NCI-H146 treated with DMSO at 0.1 percent for 48 hours (cell line): ENCODE measurements at regions not wholly inside any gene's neighbourhood (a gene's known extent, or its start where the extent isn't known, plus 50 kb on each side); places are given as distances from the start of the nearest gene placed in this dataset.
"Not testable (repeated sequence)": the region's sequence is repeated elsewhere in the genome, so short reads cannot be mapped to it uniquely, and the experiment has no call there.

ENCODE experiments used
- DNase-seq: peaks from one replicate; lab custom pipeline; 2025; ENCODE audit not compliant: unreplicated experiment; lab: John Stamatoyannopoulos, UW

DNA sequence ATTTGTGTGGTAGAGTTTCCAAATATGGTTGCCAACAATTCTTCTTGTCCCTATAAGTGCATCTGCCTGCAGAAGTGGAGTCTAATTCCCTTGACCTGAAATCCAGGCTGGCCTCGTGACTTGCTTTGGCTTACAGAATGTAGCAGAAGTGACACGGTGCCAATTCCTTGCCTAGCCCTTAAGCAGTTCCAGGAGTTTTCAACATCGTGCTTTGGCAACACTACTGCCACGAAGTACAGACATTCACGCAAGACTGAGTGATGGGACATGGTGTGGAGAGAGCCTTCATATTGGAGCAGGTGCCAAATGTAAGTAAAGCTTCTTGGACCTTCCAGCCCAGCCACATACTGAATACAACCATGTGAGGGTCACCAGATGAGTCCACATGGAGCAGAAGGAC is 92.9 kb upstream of the NEK6 start:
- no peak for DNase-seq

DNA sequence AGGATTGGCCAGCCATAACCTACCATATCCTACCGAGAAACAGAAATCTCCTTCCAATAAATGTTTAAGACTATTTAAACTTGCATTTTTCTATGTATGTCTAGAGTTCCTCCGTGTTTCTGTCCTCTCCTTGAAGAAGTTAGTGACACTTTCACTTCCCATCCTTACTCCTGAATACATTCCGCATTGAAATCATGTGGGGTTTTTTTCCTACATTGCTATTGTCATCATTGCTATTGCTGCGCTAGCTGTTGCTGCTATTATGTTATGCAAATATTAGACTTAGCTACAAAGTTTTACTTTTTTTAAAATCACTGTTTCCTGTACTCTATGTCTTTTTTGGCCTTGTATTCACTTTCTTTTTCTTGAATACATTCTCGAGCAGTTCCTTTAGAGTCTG is 83.3 kb upstream of the NEK6 start:
- no peak for DNase-seq

GRCh38 chr9:124177522-124177921 is 80.2 kb upstream of the NEK6 start:
- not testable (repeated sequence) for DNase-seq

GRCh38 chr9:124179196-124180071 is 78.3 kb upstream of the NEK6 start:
- no peak for DNase-seq

DNA sequence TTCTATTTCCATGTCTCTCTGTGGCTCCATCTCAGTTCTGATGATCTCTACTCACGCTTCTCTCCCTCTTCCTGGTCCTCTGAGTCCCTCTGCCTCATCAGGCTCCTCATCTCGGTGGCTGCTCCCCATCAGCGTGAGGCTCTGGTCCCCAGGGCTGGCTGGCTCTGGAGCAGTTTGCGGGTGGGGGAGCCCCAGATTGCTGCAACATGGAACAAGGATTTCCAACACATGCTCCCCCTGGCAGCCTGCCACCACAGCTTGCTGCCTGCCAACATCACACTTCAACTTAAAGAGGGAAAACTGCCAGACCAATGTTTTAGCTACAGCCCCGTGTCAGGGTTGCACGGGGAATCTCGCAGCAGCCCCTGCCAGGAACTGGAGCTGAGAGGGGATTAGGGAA is 77.2 kb upstream of the NEK6 start:
- no peak for DNase-seq

DNA sequence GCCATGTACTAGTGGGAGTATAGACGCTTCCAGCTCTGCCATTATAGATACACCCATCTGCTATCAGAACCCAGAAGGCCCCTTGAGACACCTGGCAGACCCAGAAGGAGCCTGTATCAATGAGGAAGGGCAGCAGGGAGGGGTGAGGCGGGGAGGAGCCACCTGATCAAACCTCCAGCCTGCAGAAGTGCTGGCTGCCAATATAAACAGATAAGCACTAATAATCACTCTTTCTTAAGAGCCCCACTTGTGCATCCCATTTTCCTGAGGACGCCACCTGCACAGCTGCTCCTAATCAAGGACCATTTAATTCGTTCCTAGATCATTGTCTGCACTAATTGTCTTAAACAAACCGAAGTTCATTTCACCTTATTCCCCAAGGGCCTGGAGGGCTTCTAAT is 75.0 kb upstream of the NEK6 start:
- peak; percentile 76 for DNase-seq

DNA sequence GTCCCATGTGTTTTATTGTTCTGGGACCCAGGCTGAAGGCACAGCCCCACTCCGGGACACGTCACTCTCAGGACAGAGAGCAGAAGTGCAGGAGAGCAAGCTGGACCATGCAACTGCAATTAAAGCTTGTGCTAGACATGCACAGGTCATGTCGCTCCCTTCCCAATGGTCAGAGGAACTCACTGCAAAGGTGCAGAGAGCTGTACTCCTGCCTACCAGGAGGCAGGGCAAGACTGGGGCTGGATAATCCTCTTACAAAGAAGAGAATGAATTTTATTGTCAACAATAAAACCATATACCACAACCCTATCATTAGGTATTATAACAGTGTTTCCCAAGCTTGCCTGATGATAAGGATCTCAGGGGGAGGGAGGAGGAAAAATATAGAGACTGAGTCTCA is 74.0 kb upstream of the NEK6 start:
- no peak for DNase-seq

GRCh38 chr9:124185413-124185812 is 72.3 kb upstream of the NEK6 start:
- no peak for DNase-seq

DNA sequence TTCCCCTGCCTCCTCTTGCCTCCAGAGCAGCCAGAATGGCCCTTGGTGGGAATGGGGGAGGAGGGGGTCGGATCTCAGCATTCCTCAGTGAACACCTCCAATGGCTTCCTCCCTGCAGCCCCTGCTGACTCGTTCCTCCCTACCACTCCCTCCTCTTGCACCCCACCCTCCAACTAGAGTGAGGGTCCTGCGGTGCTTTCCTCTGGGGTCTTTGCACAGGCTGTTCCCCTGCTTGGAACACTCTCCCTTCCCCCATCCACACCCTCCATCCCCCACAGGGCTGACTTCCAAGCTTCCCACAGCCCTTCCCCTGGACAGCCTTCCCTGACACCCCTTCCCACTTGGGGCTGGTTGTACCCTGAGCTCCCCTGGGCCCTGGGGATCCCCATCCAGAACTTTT is 70.4 kb upstream of the NEK6 start:
- no peak for DNase-seq

DNA sequence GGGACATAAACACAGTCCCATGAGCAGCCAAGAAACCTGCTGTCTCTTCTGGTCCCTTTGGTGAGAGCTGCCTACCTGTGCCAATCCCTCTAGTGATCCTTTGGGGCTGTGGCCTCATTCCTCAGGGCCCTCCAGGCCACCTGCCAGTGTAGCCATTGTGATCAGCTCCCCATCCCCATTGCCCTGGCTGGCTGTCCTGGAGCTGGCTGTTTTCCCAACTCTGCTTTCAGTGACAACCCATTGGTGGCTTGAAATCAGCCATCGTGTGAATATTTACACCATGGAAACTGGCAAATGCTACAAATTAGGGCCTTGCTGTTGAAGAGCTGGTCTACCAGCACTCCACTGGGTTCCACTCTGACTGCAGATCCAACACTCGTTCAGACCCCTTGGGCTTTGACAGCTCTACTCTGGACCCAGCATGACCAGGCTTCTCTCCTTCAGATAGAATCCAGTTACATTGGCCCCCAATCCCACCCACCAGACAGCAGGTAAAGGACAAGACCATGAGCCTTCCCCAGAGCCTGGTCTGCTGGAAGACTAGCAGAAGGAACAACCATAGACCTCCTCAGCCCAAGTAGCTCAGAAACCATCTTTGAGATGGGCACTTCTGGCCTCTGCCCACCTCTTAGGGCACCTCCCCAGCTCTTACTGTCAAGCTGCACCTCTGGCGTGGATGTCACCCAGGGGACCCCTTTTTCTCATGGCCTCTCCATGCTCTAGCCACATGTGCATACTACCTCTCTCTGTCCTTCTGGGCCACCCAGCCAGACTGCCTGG is 69.2 kb upstream of the NEK6 start:
- DNase-seq: no peak

- no peak for DNase-seq
These were observed 67.0 kb upstream of the NEK6 start for GRCh38 chr9:124190761-124191160.

- no peak for DNase-seq
These were observed 65.9 kb upstream of the NEK6 start for GRCh38 chr9:124191691-124192395.

DNA sequence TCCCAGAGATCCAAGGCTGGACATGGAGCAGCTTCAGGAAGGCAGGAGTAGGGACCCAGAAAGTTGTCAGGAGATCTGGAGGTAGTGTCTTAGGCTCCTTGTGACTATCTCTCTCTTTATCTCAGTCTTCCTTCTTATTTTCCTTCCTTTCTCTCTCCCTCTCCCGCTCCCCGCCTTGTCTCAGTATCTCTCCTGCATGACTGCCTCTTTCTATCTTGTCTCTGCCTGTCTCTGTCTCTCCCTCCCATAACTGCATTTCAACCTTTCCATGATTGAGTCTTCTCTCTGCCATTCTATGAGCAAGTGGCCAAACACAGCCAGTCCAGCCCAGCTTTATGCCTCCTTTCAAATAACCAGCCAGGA is 61.0 kb upstream of the NEK6 start:
- no peak for DNase-seq

DNA sequence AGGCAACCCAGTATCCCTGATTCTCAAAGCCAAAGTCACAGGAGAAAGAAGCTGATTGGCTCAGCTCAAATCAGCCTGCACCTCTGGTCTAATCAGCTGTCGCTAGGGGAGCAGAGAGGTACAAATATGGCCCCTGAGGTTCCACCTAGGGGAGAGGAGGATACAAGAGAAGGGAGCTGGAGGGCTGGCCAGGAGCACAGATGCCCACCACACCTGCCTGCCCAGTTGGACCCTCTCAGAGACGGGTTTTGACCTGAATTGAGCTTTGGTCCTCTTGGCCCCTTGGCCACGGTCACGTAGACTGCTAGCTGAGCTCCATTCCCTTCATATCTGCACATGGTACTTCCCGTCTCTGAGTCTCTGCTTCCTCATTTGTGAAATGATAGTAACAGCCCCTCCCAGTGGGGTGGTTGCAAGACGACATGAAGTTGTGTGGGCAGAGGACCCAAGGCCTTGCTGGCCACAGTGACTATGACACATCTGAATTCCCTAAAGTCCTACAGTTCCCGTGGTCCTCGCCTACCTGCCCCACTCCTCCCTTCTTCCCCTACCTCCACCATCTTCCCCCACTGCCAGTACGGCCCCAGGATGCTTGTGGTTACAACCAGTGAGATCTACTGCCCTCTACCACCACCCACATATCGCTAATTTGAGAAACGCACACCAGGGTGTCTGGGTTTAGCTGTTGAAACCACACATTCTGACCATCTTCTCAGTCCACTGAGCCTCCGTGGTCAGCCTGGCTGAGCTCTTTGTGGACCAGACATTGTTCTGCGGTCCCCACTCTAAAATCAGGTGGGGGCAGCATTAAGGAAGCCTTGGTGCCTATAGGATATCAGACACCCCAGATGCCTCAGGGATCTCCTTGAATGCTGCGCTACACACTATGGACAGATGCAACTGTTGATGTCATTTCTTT is 60.3 kb upstream of the NEK6 start:
- no peak for DNase-seq

DNA sequence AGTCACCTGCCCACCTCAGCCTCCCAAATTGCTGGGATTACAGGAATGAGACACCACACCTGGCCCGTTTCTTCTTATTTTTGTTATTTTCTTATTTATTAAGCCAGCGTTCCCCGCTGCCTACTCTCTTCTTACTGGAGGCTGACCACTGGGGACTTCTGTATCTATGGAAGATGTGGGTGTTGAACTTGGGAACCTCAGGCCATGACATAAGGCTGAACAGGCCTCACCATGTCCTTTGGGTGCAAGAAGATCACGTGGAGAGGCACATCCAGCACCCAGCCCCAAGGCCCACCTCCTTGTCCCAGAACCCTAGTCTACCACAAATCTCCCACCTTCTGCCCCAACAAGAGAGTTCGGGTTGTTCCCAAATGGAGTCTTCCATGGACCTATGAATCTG is 59.4 kb upstream of the NEK6 start:
- no peak for DNase-seq

- no peak for DNase-seq
These were observed 58.8 kb upstream of the NEK6 start for GRCh38 chr9:124198948-124199347.

- no peak for DNase-seq
These were observed 58.3 kb upstream of the NEK6 start for GRCh38 chr9:124199474-124199873.

DNA sequence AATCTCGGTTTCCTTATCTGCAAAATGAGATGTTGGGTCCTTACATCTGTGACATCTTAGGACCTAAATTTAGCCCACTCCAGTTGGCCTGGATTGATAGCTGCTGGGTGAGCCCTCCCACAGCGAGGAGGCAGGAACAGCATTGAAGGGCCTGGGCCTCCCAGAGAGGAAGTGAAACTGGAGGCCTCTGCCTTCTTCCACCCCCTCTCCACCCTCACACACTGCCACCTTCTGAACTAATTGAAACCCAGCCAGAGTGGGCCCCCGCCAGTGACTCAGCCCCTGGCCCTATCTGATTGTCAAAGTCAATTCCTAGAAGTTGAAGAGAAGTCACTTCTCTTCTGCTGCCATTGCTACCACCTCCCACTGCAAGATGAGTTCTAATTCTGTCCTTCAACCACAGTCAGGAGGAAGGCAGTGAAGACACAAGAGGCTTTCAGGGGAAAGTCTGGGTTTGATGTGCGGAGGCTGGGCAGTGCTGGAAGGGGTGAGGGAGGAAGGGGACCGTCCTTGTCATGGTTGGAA is 55.2 kb upstream of the NEK6 start:
- no peak for DNase-seq

- DNase-seq: no peak
These were observed 51.9 kb upstream of the NEK6 start for GRCh38 chr9:124205686-124206352.

DNA sequence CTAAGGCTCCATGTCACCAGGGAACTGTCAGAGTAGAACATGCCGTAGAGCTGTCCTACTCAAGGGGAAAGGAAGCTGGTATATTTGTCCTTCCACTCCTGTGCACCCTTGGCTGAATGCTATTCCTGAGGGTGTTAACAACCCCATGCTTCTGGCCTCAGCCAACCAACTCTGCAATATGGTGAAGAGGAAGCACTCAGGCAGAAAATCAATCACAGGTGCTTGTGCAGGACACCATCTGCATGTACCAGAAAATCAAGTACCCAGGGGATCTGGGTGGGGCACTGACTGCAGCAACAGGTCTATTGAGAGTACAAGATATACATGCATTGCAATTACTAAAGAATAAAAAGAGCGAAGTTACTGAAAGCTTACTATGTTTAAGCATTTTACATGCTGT is 51.4 kb upstream of the NEK6 start:
- no peak for DNase-seq
